ENCODE measurements at regions not wholly inside any gene's neighbourhood (a gene's known extent, or its start where the extent isn't known, plus 50 kb on each side); places are given as distances from the start of the nearest gene placed in this dataset.

- TF ChIP-seq POLR2AphosphoS5 (IDR thresholded peaks at IDR 0.05; ENCODE audit: low read depth, low read length) (no peak), REST (IDR thresholded peaks at IDR 0.05; ENCODE audit: insufficient read depth in 1 of 2, low read depth in 2 of 2, low read length in 2 of 2) (no peak), TAF1 (IDR thresholded peaks at IDR 0.05; ENCODE audit: borderline replicate concordance, insufficient read depth, low read length) (no peak), SIN3A (IDR thresholded peaks at IDR 0.05; ENCODE audit: borderline replicate concordance, insufficient read depth, low read length) (no peak)
These were observed 687.9 kb downstream of the SQOR start for GRCh38 chr15:46322753-46323152.
